HUES48 (cell line): ENCODE measurements at regions not wholly inside any gene's neighbourhood (a gene's known extent, or its start where the extent isn't known, plus 50 kb on each side); places are given as distances from the start of the nearest gene placed in this dataset.

Experiments
- H3K27ac ChIP-seq: one replicate; pipeline ENCODE4 v1.7.0; 2013; ENCODE audit warnings: low read depth, low read length, inconsistent platforms
- H3K27me3 ChIP-seq: 2 replicates; pipeline ENCODE4 v1.6.1; 2013; ENCODE audit warnings: mild to moderate bottlenecking, low read length; ENCODE audit not compliant: control insufficient read depth, insufficient read depth
- H3K36me3 ChIP-seq: 2 replicates; pipeline ENCODE4 v1.6.1; 2013; ENCODE audit warnings: low read length; ENCODE audit not compliant: control insufficient read depth, insufficient read depth
- H3K4me1 ChIP-seq: 2 replicates; pipeline ENCODE4 v1.6.1; 2013; ENCODE audit warnings: mild to moderate bottlenecking, low read length; ENCODE audit not compliant: control insufficient read depth, insufficient read depth
- H3K4me3 ChIP-seq: 2 replicates; pipeline ENCODE4 v1.5.1; 2013; ENCODE audit warnings: mild to moderate bottlenecking, low read depth, low read length
- H3K9ac ChIP-seq: 2 replicates; pipeline ENCODE4 v1.6.1; 2013; ENCODE audit warnings: mild to moderate bottlenecking, low read depth, low read length, moderate library complexity
- H3K9me3 ChIP-seq: 2 replicates; pipeline ENCODE4 v1.6.1; 2013; ENCODE audit warnings: low read length; ENCODE audit not compliant: control insufficient read depth, insufficient read depth

DNA sequence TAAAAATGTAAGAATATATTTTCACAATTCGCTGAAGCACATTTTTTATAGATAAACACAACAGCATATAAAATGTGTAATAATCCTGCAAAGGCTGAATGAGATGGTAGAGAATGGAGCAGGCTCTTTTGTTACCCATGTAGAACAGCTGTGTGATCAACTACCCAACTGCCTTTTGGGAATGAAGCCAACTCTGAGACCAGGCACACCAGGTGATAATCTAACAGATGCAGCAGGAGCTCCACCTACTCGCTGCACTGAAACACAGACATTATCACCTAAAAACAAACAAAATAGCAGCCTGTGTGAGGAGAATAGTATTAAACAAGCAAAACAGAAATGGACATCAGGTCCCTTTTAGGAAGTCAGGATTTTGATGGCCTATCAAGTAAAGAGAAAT, 183.3 kb downstream of the CCDC59 start:
- Histone ChIP-seq H3K9ac (no peak overlapping the region), H3K4me3 (no peak overlapping the region), H3K36me3 (no peaks in the 10 kb centered on the region), H3K9me3 (no peaks in the 10 kb centered on the region), H3K4me1 (peaks cover 17% of the 10 kb centered on the region), H3K27me3 (no peaks in the 10 kb centered on the region), H3K27ac (no peak overlapping the region)

DNA sequence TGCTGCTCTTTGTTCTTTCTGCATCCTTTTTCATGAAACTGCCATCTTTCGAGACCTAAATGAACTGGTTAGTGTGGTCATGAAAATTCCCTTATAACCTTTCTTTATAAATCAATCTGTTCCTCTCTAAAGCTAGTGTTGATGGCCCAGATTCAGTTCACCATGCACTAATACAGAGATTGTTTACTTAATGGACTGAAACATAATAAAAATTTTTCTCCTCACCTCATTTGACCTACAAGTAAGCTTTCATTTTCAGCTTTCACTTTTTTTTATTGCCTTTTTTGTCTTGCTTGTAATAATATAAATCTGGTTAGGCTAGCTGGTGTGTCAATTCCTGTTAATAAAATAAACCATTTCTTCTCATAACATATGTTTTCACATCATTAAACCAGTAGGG, 183.8 kb downstream of the CCDC59 start:
- Histone ChIP-seq H3K27me3 (no peaks in the 10 kb centered on the region), H3K9ac (no peak overlapping the region), H3K9me3 (no peaks in the 10 kb centered on the region), H3K36me3 (no peaks in the 10 kb centered on the region), H3K4me3 (no peak overlapping the region), H3K4me1 (peaks cover 17% of the 10 kb centered on the region), H3K27ac (no peak overlapping the region)

- Histone ChIP-seq H3K4me3 (no peak overlapping the region), H3K36me3 (no peaks in the 10 kb centered on the region), H3K27me3 (no peaks in the 10 kb centered on the region), H3K9ac (no peak overlapping the region), H3K4me1 (no peaks in the 10 kb centered on the region), H3K9me3 (no peaks in the 10 kb centered on the region), H3K27ac (no peak overlapping the region)
Observed at GRCh38 chr12:82149045-82149444, 209.1 kb downstream of the CCDC59 start.

DNA sequence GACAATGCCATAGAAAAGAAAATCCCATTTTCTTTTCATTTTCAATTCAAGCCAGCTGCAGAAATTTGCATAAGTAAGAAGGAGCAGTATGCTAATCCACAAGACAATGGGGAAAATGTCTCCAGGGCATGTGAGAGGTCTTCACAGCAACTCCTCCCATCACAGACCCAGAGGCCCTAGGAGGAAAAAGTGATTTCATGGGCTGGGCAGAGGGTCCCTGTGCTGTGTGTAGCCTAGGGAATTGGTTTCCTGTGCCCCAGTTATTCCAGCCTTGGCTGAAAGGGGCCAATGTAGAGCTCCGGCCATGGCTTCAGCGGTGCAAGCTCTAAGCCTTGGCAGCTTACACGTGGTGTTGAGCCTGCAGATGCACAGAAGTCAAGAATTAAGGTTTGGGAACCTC, 211.4 kb downstream of the CCDC59 start:
- H3K36me3 ChIP-seq: no peaks in the 10 kb centered on the region
- no peaks in the 10 kb centered on the region for H3K9me3 ChIP-seq
- no peak overlapping the region for H3K9ac ChIP-seq
- no peak overlapping the region for H3K4me3 ChIP-seq
- H3K27ac ChIP-seq: no peak overlapping the region
- no peaks in the 10 kb centered on the region for H3K27me3 ChIP-seq
- no peaks in the 10 kb centered on the region; the same call in 1 of the 2 replicates for H3K4me1 ChIP-seq

GRCh38 chr12:82144505-82144904, 213.7 kb downstream of the CCDC59 start:
- no peaks in the 10 kb centered on the region; the same call in 1 of the 2 replicates for H3K4me1 ChIP-seq
- H3K27me3 ChIP-seq: no peaks in the 10 kb centered on the region
- H3K9ac ChIP-seq: no peak overlapping the region
- H3K27ac ChIP-seq: no peak overlapping the region
- H3K4me3 ChIP-seq: no peak overlapping the region
- no peaks in the 10 kb centered on the region for H3K9me3 ChIP-seq
- no peaks in the 10 kb centered on the region for H3K36me3 ChIP-seq

GRCh38 chr12:82132390-82132789, 225.8 kb downstream of the CCDC59 start:
- H3K9ac ChIP-seq: no peak overlapping the region
- H3K27me3 ChIP-seq: no peaks in the 10 kb centered on the region
- no peak overlapping the region for H3K4me3 ChIP-seq
- no peaks in the 10 kb centered on the region for H3K9me3 ChIP-seq
- H3K4me1 ChIP-seq: no peaks in the 10 kb centered on the region; the same call in 1 of the 2 replicates
- no peak overlapping the region for H3K27ac ChIP-seq
- H3K36me3 ChIP-seq: no peaks in the 10 kb centered on the region

- H3K36me3 ChIP-seq: no peaks in the 10 kb centered on the region
- H3K27me3 ChIP-seq: no peaks in the 10 kb centered on the region
- H3K27ac ChIP-seq: no peak overlapping the region
- no peaks in the 10 kb centered on the region for H3K9me3 ChIP-seq
- no peak overlapping the region for H3K4me3 ChIP-seq
- H3K4me1 ChIP-seq: no peaks in the 10 kb centered on the region; the same call in 1 of the 2 replicates
- H3K9ac ChIP-seq: no peak overlapping the region
Observed at GRCh38 chr12:82130762-82131161, 227.4 kb downstream of the CCDC59 start.

- Histone ChIP-seq H3K9ac (no peak overlapping the region), H3K27ac (no peak overlapping the region), H3K4me3 (no peak overlapping the region), H3K9me3 (no peaks in the 10 kb centered on the region), H3K27me3 (no peaks in the 10 kb centered on the region), H3K4me1 (no peaks in the 10 kb centered on the region; the same call in 1 of the 2 replicates), H3K36me3 (no peaks in the 10 kb centered on the region)
Observed at GRCh38 chr12:82124711-82125380, 233.3 kb downstream of the CCDC59 start.

- no peaks in the 10 kb centered on the region for H3K36me3 ChIP-seq
- no peak overlapping the region for H3K4me3 ChIP-seq
- H3K9ac ChIP-seq: no peak overlapping the region
- no peak overlapping the region for H3K27ac ChIP-seq
- H3K27me3 ChIP-seq: no peaks in the 10 kb centered on the region
- H3K9me3 ChIP-seq: no peaks in the 10 kb centered on the region
- H3K4me1 ChIP-seq: no peaks in the 10 kb centered on the region
Observed at GRCh38 chr12:82121545-82121944, 236.6 kb downstream of the CCDC59 start.

DNA sequence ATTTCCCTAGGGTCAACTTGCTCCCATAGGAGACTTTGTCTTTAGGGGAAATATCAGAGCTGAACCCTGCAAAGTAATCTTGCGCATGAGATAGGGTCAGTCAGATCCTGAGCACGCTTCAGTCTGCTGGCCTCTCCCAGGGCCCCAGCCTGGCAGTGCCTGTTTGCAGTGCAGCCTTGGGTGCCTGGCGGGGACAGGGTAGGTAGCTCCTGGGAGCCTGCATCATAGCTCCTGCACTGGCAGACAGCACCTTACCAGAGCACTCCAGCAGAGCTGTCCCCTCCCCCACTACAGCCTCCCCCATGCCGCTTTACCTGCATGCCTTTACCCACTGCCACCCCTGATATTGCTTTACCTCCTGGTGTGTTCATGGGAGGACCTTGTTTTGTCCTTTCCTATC, 237.3 kb downstream of the CCDC59 start:
- H3K27ac ChIP-seq: no peak overlapping the region
- H3K4me3 ChIP-seq: no peak overlapping the region
- no peaks in the 10 kb centered on the region for H3K27me3 ChIP-seq
- no peaks in the 10 kb centered on the region for H3K4me1 ChIP-seq
- no peak overlapping the region for H3K9ac ChIP-seq
- H3K9me3 ChIP-seq: no peaks in the 10 kb centered on the region
- H3K36me3 ChIP-seq: no peaks in the 10 kb centered on the region

- no peaks in the 10 kb centered on the region for H3K27me3 ChIP-seq
- no peaks in the 10 kb centered on the region for H3K4me1 ChIP-seq
- H3K9me3 ChIP-seq: no peaks in the 10 kb centered on the region
- H3K27ac ChIP-seq: no peak overlapping the region
- H3K9ac ChIP-seq: no peak overlapping the region
- H3K36me3 ChIP-seq: no peaks in the 10 kb centered on the region
- no peak overlapping the region for H3K4me3 ChIP-seq
Observed at GRCh38 chr12:82109243-82109642, 248.9 kb downstream of the CCDC59 start.
